SK-N-SH treated with all-trans-retinoic acid at 6 μM for 48 hours (cell line): ENCODE measurements at regions not wholly inside any gene's neighbourhood (a gene's known extent, or its start where the extent isn't known, plus 50 kb on each side); places are given as distances from the start of the nearest gene placed in this dataset.

Source experiments
- ARNTL ChIP-seq: fragments of 450-650 bp; formaldehyde crosslinking; IDR thresholded peaks from 2 replicates; pipeline ENCODE4 v1.5.0; 2020; ENCODE audit warnings: low read depth, mild to moderate bottlenecking, moderate library complexity, borderline replicate concordance
- BACH2 ChIP-seq: fragments of 250-450 bp; sonication (Bioruptor Pico); IDR thresholded peaks from 2 replicates; pipeline ENCODE4 v1.9.0; 2021; ENCODE audit warnings: mild to moderate bottlenecking, borderline replicate concordance
- OSR1 ChIP-seq: fragments of 250-450 bp; sonication (Bioruptor Pico); IDR thresholded peaks from 2 replicates; pipeline ENCODE4 v1.8.0; 2022; ENCODE audit warnings: moderate library complexity, mild to moderate bottlenecking, inconsistent platforms
- PATZ1 ChIP-seq: fragments of 250-450 bp; sonication (Bioruptor Pico); IDR thresholded peaks from 2 replicates; pipeline ENCODE4 v1.8.0; 2020; ENCODE audit warnings: mild to moderate bottlenecking, moderate library complexity, borderline replicate concordance
- SNAI2 ChIP-seq: fragments of 250-450 bp; sonication (Bioruptor Pico); IDR thresholded peaks from 2 replicates; pipeline ENCODE4 v1.5.0; 2020; ENCODE audit warnings: mild to moderate bottlenecking, moderate library complexity
- TOX ChIP-seq: fragments of 250-450 bp; sonication (Bioruptor Pico); IDR thresholded peaks from 2 replicates; pipeline ENCODE4 v1.8.0; 2021; ENCODE audit warnings: mild to moderate bottlenecking, moderate library complexity, borderline replicate concordance
- TSHZ2 ChIP-seq: fragments of 250-450 bp; sonication (Bioruptor Pico); IDR thresholded peaks from 2 replicates; pipeline ENCODE4 v1.5.0; 2020; ENCODE audit warnings: mild to moderate bottlenecking, moderate library complexity
- ZC3H10 ChIP-seq: fragments of 250-450 bp; sonication (Bioruptor Pico); IDR thresholded peaks from 2 replicates; pipeline ENCODE4 v1.5.1; 2021; ENCODE audit warnings: mild to moderate bottlenecking, moderate library complexity
- ZFP3 ChIP-seq: fragments of 250-450 bp; sonication (Bioruptor Pico); IDR thresholded peaks from 2 replicates; pipeline ENCODE4 v1.5.0; 2020; ENCODE audit warnings: mild to moderate bottlenecking, moderate library complexity
- ZFP30 ChIP-seq: fragments of 450-650 bp; formaldehyde crosslinking; IDR thresholded peaks from 2 replicates; pipeline ENCODE4 v1.5.0; 2022; ENCODE audit warnings: mild to moderate bottlenecking, moderate library complexity
- ZNF70 ChIP-seq: fragments of 450-650 bp; formaldehyde crosslinking; IDR thresholded peaks from 2 replicates; pipeline ENCODE4 v1.5.0; 2020; ENCODE audit warnings: mild to moderate bottlenecking, moderate library complexity

- TF ChIP-seq ZFP3 (CRISPR knock-in tag) (no peak), BACH2 (CRISPR knock-in tag) (no peak), TOX (no peak), ZNF70 (CRISPR knock-in tag) (no peak), ZC3H10 (CRISPR knock-in tag) (no peak), ZFP30 (CRISPR knock-in tag) (no peak), PATZ1 (CRISPR knock-in tag) (no peak), ARNTL (no peak), SNAI2 (CRISPR knock-in tag) (no peak), OSR1 (CRISPR knock-in tag) (no peak), TSHZ2 (CRISPR knock-in tag) (no peak)
These were observed 888.0 kb upstream of the CHAC2 start for GRCh38 chr2:52879561-52879960.
